ENCODE measurements at regions not wholly inside any gene's neighbourhood (a gene's known extent, or its start where the extent isn't known, plus 50 kb on each side); places are given as distances from the start of the nearest gene placed in this dataset.
A peak's percentile ranks its signal among the peaks of the same experiment; 100 is the strongest.
"Not testable (repeated sequence)": the region's sequence is repeated elsewhere in the genome, so short reads cannot be mapped to it uniquely, and the experiment has no call there.

DNA sequence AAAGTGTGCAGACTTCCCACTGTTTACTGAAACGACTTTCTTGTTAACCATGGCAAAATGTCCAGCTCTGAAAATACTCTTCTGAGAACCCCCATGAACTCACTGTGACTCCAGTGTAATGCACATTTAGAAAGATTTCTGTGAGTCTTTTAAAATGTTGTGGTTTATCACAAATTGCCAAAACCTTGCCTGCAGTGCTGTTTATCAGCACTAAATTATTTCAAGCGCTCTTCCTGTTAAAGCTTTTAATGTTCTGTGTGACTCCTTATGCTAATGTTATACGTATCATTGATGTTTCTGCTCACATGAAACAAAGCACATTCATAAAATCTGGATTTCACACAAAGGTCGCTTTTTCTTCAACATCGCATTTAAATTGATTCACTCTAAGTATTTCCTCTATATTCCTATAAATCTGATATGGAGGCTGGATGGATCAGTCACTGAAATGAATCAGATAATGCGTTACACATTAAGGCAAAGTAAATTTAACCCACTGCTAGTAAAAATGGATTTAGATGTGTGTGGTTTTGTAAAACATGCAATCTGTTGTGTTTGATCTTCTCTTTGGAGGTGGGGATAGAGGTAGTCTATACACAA, 521.2 kb downstream of the NYAP2 start:
- DNase-seq, result no peak

DNA sequence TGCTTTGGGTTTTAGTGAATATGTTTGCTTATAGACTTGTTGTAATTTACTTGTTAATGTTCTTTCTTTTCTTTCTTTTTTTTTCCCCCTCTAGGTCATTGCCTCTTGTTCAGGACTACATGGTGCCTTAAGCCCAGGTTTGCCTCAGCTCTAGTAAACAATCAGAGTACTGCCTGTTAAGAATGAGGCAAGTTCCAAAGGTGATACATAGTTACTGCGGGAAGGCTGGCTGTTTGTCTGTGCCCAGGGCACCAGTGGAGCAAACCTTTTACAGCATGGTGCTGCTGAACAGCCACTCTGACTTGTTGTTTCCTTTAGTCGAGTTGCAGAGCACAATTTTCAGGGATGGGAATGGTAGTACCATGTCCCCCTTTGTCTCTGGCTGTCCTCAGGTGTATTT, 517.2 kb downstream of the NYAP2 start:
- DNase-seq, result no peak

DNA sequence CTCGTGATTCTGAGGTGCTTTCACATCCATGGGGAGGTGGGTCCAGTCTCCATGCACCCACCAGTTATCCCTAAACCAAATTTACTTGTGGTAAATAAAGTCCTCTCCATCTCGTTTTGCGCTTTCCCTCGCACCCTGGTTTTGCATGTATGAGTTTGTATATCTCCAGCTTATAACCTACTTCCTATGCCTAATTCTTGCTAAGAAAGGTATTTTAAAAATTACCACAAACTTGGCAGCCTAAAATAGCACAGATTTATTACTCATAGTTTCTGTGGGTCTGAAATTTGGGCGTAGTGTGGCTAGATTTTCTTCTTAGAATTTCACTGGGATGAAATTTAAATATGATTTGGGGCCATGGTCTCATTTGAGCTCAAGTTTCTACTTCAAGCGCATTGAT, 511.5 kb downstream of the NYAP2 start:
- no peak for DNase-seq

DNA sequence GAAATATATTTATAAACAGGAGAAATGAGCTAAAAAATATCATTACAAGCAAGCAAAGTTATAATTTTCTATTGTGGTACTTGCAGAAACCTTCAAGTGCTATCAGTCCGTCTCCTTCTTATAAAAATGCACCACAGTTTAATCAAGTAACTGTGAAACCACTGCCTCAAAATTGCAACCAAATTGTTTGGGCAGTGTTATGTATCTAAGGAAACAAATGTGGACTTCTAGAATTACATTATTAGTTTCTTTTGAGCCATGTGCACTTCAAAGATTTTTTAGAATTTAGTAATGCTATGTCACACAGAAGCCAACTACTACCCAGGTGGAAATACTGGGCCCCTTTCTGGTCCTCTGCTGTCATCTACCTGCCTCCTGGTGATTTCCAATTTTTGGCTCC, 495.6 kb downstream of the NYAP2 start:
- DNase-seq, result no peak

DNA sequence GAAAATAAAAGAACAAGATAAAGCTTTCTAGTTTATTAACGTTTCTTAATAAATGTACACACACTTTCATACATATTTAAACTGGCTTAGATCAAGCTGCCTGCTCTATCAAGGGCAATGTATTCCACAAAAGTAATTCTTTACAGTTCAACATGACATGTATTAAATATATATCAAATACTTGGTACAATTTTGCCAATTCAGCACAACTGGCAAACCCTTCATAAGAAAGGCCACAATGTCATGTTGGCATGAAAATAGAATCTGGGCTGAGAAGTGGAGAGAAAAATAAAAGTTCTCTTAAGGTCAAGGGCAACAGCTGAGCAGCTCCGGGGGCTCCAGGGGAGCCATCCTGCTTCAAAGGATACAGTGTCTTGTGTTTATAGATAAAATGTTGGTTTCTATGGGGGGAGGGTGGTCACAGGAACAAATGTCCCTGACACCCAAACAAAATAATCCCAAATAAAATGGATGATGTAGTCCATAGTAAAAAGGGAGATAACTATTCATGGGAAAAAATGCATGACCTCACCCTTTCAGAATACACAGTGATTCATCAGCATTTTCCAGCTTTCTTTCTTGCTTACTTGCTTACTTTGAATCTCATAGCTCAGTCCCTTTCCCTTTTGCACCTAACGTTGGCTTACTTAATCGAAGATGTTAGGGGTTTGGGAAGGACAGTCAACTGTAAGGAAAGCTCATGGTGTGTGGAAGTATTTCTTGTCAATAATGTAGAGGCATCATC, 494.9 kb downstream of the NYAP2 start:
- no peak for DNase-seq

DNA sequence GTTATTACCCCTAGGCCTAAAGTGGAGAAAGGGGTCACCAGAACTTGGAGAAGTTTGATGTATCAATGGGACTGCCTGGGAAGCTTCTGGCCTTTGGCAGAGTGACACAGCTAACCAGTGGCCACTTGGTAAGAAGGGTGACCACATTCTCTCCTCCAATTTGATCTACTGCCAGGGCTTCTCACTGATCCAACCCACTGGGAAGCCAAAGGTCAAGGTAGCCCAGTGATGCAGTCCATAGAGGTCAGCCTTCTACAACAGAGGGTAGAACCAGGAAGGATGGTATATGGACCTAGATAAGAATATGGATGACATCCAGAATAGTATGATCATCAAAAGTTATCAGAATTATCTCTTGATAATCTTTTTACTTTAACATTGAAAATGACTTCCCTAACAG, 493.6 kb downstream of the NYAP2 start:
- no peak for DNase-seq

DNA sequence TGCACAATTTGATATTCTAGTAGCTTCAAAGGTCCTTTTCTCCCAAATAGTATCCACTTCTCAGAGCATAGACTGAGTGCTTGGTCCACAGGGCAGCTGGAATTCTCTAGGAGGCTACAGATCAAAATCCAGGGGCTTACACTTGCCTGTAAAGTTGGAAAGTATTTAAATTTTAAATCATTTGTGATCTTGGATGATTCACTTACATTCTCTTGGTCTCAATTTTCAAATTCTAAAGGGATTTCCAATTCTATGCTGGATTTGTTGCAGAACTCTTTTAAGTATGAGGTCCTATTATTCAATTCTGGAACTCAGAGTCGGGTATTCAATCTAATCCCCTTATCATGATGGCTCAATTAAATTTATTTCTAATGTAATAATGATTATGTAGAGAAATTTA, 492.3 kb downstream of the NYAP2 start:
- DNase-seq, result no peak

DNA sequence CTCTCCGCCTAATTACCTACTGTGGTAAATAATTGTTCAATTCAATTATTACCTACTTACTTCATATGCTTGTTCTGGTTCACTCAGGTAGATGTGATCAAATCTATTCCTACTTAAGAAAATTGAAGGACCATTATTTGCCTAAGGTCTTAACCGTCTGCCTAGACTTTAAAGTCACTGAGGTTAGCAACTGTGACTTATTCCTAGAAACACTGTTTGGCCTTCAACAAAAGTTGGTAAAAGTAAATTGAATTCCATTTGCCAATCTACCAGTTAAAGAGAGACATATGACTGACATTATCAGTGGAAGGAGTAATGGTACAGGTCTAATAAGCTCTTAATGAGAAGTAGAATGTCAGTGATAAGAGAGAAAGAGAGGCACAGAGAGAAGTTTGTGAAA, 491.5 kb downstream of the NYAP2 start:
- DNase-seq, result no peak

DNA sequence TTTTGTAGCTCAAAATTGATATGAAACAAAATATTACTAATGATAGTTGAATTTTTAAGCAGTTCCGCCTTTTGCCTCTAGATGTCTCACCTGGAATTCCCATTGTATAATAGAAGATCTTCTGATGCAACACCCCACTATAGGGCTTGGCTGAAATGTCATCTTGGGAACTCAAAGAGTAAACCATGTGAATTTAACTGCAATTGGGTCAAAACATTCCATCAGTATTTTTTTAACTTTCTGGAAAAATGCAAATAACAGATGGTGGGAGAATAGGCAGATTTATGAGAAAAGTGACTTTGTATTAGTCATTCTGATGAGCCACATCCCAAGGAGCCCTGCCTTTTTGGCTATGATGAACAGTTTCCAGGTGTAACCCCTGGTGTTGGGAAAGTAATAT, 489.9 kb downstream of the NYAP2 start:
- peak; percentile 63 to 77 (median 66) for DNase-seq

DNA sequence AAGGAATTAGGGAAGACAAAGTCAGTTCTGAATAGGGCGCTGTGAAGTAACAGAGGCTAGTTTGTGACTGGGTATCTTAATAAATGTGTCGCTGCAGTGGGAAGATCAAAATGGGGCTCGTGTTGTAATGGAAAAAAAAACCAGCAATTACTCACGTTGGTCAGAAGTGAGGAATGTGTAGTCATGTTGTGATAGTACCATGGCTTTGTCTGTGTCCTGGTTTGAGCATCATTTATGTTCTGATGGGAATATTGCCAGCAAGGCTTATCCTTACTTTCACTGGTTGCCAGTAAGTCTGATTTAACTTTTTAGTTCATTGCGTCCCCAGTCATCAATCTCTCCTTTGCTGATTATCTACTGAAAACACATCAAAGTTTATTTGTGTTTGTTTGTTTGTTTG, 467.6 kb downstream of the NYAP2 start:
- DNase-seq, result no peak

DNA sequence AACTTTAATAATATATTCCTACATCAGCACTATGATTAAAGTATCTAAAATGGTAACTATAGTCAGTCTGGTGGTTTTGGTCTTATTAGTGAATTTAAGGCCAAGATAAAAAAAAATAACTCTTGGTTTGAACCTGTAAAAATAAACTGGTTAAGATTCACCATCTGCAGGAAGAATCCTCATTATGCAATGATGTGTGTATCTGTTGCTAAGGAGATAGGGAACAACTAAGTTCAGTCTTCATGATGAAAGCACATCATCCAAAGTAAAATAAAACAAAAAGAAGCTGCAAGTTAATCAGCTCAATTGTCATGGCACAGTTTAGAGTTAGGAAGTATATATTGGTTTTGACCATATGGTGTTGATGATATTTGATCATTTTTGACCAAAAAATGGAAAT, 466.0 kb downstream of the NYAP2 start:
- no peak for DNase-seq

DNA sequence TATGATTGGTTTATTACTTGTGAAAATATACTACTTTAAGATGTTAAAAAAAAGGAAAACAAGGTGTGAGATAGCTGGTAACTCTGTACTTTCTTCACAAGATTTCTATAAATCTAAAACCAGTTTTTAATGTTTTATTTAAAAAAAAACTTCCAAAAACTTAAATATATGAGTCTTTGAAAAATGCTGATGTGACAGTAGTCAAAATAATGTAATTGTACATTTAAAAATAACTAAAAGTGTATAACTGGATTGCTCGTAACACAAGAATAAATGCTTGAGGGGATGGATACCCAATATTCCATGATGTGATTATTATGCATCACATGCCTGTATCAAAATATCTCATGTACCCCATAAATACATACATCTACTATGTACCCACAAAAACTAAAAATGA, 464.9 kb downstream of the NYAP2 start:
- no peak for DNase-seq

DNA sequence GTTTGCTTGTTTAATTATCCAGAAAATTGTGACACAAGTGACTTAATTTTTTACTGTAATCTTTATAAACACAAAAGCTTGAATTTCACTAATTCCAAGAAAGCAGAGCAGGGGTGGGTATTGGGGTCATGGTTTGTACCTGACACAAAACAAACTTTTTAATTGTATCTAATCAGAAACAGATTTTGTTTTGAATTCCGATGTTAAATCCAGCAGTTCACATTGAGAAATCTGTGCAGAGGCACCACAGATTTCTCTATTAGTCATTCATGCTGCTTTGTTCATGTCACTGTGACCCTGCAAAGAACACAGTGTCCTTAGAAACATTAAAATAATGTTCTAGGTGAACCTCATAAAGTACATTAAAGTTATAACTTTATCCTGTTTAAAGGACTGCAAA, 443.4 kb downstream of the NYAP2 start:
- no peak for DNase-seq

DNA sequence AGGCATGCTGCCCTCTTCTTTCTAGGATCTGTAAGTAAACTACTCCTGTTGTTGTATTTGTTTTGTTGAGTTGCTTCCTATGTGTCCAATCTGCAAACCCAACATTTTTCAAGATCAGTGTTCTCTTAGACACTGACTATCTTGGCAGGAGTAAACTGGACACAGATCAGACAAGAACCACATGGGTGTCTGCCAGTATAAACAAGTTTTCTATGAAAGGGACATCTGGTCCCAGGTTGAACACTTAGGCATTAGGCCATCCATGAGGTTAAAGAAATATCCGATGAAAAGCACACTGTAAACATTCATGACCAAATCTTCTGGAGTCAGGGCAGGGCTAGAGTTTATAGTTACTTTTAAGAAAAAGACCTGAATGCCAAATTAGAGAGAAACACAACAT, 441.8 kb downstream of the NYAP2 start:
- no peak for DNase-seq

DNA sequence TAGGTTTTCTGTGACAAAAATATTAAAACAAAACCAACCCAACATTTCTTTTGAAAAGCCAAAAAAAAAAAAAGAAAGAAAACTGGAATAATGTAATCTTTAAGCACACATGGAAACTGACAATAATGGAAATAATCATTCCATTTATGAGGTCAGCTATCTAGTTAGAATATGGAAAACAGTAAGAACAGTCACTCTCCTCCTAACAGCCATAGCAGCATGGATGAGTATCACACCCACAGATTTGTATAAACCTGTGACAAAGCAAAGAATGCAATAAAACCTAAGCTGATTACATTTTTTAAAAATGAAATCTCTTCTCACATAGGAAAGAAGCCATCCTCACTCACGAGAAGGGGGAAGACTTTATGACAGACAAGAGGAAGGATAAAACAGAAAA, 437.8 kb downstream of the NYAP2 start:
- DNase-seq, result no peak

DNA sequence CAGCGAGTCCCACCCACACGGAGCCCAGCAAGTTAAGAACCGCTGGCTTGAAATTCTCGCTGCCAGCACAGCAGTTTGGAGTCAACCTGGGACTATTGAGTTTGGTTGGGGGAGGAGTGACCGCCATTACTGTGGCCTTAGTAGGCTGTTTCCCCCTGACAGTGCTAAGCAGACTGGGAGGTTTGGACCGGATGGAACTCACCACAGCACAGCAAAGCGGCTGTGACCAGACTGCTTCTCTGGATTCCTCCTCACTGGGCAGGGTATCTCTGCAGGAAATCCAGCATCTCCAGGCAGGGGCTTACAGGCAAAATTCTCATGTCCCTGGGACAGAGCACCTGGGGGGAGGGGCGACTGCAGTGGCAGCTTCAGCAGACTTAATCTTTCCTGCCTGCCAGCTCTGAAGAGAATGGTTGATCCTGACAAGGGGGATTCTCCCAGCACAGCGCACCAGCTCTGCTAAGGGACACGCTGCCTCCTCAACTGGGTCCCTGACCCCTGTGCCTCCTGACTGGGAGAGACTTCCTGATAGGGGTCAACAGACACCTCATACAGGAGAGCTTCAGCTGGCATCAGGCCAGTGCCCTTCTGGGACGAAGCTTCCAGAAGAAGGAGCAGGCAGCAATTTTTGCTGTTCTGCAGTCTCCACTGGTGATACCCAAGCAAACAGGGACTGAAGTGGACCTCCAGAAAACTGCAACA, 425.4 kb downstream of the NYAP2 start:
- no peak for DNase-seq

DNA sequence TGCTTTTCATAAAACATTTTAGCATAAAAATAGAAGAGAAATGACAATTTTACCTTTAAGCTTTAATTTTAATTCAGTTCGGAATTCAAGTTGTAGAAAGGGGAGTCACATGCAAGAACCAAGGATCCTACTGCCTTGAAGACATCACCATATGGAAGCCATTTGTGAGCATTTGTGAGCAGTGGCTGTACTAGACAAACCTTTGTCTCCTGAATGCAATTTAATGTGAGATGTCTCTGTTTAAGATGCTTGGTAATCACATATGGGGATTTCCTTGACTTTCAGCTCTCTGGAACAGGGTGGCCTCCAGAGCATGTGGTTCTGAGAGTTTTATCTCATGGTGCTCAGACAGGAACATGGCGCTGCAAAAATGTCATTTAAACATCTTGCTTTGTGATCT, 421.8 kb downstream of the NYAP2 start:
- DNase-seq, result no peak

DNA sequence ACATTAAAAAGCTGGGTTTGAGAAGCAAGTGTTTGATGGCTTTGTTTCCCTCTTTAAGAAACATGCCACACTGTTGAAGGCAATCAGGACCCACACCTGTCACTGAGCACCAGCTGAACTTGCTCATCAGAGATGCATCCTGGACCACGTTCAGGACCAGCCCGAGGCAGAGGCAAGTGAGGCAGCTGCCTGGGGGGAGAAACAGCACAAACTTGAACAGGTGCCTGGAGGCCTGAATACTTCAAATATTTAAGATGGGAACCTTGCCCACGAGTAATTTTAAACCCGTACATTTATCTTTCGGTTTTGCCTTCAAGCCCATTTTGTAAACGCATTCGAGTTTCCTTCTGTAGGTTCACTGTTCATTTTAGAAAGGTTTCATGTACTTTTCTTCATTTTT, 421.3 kb downstream of the NYAP2 start:
- DNase-seq, result no peak

DNA sequence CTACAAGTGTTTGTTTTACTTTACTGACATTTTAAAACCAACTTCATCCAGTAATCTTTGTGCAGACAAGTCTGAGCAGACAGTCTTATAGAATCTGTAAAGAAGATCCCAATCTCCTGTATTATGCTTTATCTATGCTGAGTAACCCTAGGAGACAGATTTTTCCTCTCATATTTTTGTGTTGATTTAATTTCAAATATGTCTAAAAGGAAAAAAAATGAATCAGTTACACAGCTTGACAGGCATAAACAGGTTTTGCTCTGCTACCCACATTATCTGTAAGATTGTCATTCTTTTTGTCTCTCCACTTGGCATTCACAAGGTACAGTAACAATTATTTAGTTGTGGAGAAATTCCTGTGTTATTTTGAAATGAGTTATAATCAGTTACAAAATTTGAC, 415.0 kb downstream of the NYAP2 start:
- DNase-seq, result no peak

DNA sequence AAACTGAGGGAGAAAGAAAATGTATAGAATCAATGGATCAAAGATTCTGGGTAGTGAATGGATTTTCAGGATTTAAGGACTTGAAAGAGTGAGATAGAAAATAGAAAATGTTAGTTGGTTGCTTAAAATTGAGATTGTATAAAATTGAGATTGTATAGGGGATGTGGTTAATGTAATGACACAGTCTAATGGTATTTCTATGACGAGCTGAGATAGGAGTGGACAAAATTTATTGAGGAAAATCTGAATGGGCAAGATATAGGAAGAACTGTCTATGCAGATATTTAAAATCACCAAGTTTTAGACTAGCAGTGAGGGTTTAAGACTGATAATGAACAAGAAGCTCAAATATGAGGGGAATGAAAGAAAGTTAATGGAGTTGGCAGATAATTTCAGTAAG, 406.6 kb downstream of the NYAP2 start:
- DNase-seq, result no peak

DNA sequence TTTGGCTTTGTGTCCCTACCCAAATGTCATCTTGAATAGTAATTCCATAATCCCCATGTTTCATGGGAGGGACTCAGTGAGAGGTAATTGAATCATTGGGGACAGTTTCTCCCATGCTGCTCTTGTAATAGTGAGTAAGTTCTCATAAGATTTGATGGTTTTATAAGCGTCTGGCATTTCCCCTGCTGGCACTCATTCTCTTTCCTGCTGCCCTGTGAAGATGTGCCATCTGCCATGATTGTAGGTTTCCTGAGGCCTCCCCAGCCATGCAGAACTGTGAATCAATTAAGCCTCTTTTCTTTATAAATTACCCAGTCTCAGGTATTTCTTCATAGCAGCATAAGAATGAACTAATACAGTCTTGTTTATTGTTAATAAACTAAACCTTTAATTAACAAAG, 402.6 kb downstream of the NYAP2 start:
- not testable (repeated sequence) for DNase-seq

DNA sequence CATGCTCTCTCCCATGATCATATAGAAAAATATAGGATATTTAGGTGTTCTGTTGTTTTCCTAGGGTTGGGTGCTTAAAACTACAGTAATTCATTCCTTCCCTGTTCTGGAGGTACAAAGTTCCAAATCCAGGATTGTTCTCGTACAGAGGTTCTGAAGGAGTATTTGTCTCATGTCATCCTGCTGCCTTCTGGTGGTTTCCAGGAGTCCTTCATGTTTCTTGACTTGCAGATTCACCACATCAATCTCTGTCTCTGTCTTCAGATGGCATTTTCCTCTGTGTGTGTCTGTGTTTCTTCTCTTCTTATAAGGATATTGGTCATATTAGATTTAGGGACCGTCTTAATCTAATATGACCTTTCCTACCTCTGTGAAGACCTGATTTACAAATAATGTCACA, 397.9 kb downstream of the NYAP2 start:
- DNase-seq, result no peak

DNA sequence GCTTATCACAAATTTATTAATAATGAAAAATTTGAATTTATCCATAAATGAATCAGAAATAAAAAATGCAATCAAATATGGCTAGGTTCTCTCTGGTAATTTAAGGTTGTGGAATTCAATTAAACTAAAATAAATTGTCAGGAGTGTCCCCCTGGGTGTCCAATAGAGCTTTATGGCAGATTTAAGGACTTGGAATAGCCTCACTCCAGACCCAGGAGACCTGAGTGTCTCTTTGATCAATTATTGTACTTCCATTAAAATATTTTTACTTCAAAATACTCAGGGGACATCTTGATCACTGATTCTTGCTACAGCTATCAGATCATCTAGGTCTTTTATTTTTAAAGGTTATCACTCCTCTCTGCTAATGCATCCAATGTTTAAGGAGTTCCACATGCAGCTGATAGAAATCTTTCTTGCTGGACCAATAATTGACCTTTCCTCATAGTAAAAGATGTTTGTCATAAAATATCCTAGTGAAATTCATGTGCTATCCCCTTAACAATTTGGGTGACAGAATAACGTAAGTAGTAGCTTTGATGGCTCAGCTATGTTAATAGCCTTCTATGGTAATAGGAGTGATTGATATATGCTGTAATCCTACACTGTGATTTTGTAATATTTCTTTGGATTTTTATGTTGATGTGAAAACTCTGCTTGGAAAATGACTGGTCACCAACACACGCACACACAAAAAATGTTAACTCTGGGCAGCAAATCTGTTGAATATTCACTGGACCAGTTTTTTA, 395.3 kb downstream of the NYAP2 start:
- DNase-seq, result no peak

All from suppressor macrophage (primary cell).